ENCODE measurements at regions not wholly inside any gene's neighbourhood (a gene's known extent, or its start where the extent isn't known, plus 50 kb on each side); places are given as distances from the start of the nearest gene placed in this dataset.
A peak's percentile ranks its signal among the peaks of the same experiment; 100 is the strongest.

DNA sequence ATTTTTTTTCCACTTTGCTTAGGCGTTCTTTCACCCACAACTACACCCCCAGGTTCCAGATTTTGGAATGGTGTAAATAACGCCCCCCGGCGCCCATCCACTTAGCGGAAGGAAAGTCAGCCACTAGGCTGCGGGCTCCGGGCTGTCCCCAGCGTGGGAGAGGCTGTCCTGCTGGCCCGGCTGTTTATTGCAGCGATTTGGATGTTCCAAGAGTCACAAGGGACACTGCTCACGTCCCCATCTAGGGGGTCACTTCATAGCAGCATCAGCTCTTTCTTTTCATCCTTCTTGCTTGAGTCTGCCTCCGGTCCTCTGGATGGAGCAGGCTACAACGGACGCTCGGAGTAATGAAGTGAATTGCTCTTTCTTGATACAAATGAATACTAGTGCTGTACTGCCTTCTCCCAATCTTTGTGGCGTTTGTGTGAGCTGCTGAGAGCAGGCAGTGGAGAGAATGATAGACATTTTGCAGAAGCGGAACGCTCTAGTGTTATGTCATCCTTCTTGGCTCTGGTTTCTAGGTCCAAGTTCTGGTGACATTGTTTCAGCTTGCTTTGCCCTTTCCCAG lies 50.7 kb upstream of the PAIP2B start:
- peaks cover 5 to 71% (median 20%) of the 10 kb centered on the region in 3 donors for H3K27me3 ChIP-seq (ENCODE audit: control insufficient read depth in 3 of 3, insufficient read depth in 3 of 3, low read length in 2 of 3)
- WGBS, 2 donors: 1 to 5% methylated on average over 18 of the region's 18 CpGs
- peak; percentile 54 to 58 (median 57) for DNase-seq

GRCh38 chr2:71277147-71277475 lies 50.2 kb upstream of the PAIP2B start:
- ATAC-seq (ENCODE audit: insufficient read depth, low FRiP score): no peak
- Histone ChIP-seq H3K4me1 (ENCODE audit: control insufficient read depth in 5 of 5, insufficient read depth in 5 of 5, low read length in 5 of 5) (peaks cover 0 to 20% (median 3%) of the 10 kb centered on the region in 5 donors), H3K36me3 (ENCODE audit: control insufficient read depth in 4 of 4, insufficient read depth in 4 of 4, low read length in 4 of 4) (no peaks in the 10 kb centered on the region), H3K9me3 (ENCODE audit: control insufficient read depth in 4 of 4, insufficient read depth in 3 of 4, low read length in 3 of 4) (no peaks in the 10 kb centered on the region), H3K27me3 (ENCODE audit: control insufficient read depth in 3 of 3, insufficient read depth in 3 of 3, low read length in 2 of 3) (peaks cover under 1 to 67% (median 19%) of the 10 kb centered on the region in 3 donors), H3K9ac (ENCODE audit: insufficient read depth in 1 of 2, low read length in 2 of 2) (no peak overlapping the region), H3K27ac (ENCODE audit: low read depth in 1 of 2, low read length in 1 of 2) (peak overlapping the region; percentile 76 to 91), H3K4me3 (peak overlapping the region; percentile 49)
- TF ChIP-seq CTCF (IDR thresholded peaks at IDR 0.05; ENCODE audit: control extremely low read depth, extremely low read depth): no peak
- WGBS, 2 donors: 1 to 5% methylated on average over 5 of the region's 5 CpGs
- DNase-seq: peak in 2 of 3 donors; percentile 49 to 51

More for the DNA sequence above, 50.7 kb upstream of the PAIP2B start:
- Histone ChIP-seq H3K4me3 (no peak overlapping the region), H3K9ac (ENCODE audit: insufficient read depth in 1 of 2, low read length in 2 of 2) (no peak overlapping the region), H3K36me3 (ENCODE audit: control insufficient read depth in 4 of 4, insufficient read depth in 4 of 4, low read length in 4 of 4) (no peaks in the 10 kb centered on the region), H3K27ac (ENCODE audit: low read depth in 1 of 2, low read length in 1 of 2) (peak overlapping the region; percentile 24 to 91), H3K4me1 (ENCODE audit: control insufficient read depth in 5 of 5, insufficient read depth in 5 of 5, low read length in 5 of 5) (peaks cover 3 to 20% (median 3%) of the 10 kb centered on the region in 5 donors), H3K9me3 (ENCODE audit: control insufficient read depth in 4 of 4, insufficient read depth in 3 of 4, low read length in 3 of 4) (no peaks in the 10 kb centered on the region)
- TF ChIP-seq CTCF (IDR thresholded peaks at IDR 0.05; ENCODE audit: control extremely low read depth, extremely low read depth): no peak
- no peak for ATAC-seq (ENCODE audit: insufficient read depth, low FRiP score)

GRCh38 chr2:71276311-71277146 lies 49.6 kb upstream of the PAIP2B start:
- Histone ChIP-seq H3K36me3 (ENCODE audit: control insufficient read depth in 4 of 4, insufficient read depth in 4 of 4, low read length in 4 of 4) (no peaks in the 10 kb centered on the region), H3K9me3 (ENCODE audit: control insufficient read depth in 4 of 4, insufficient read depth in 3 of 4, low read length in 3 of 4) (no peaks in the 10 kb centered on the region), H3K4me3 (peak overlapping the region; percentile 49), H3K27me3 (ENCODE audit: control insufficient read depth in 3 of 3, insufficient read depth in 3 of 3, low read length in 2 of 3) (peaks cover 0 to 66% (median 19%) of the 10 kb centered on the region in 3 donors), H3K27ac (ENCODE audit: low read depth in 1 of 2, low read length in 1 of 2) (peak overlapping the region; percentile 76 to 91), H3K4me1 (ENCODE audit: control insufficient read depth in 5 of 5, insufficient read depth in 5 of 5, low read length in 5 of 5) (peaks cover 0 to 20% (median 3%) of the 10 kb centered on the region in 5 donors), H3K9ac (ENCODE audit: insufficient read depth in 1 of 2, low read length in 2 of 2) (no peak overlapping the region)
- ATAC-seq (ENCODE audit: insufficient read depth, low FRiP score): peak; percentile 100
- no peak for TF ChIP-seq CTCF (IDR thresholded peaks at IDR 0.05; ENCODE audit: control extremely low read depth, extremely low read depth)
- WGBS, 2 donors: 1% methylated on average over 87 to 93 of the region's 93 CpGs
- peak; percentile 74 to 85 (median 84) for DNase-seq

All from lung (tissue), 11 donors.